Adrenal gland (tissue), 9 donors: ENCODE measurements at regions not wholly inside any gene's neighbourhood (a gene's known extent, or its start where the extent isn't known, plus 50 kb on each side); places are given as distances from the start of the nearest gene placed in this dataset.
A peak's percentile ranks its signal among the peaks of the same experiment; 100 is the strongest.
"Not testable (repeated sequence)": the region's sequence is repeated elsewhere in the genome, so short reads cannot be mapped to it uniquely, and the experiment has no call there.

Source experiments
- DNase-seq, 7 donors: peaks; one replicate each; pipeline ENCODE4 v3.0.0-alpha.2; 2019 to 2020
- H3K27ac ChIP-seq, 5 donors: fragments of 200-600 bp; sonication (generic) in 4 of 5; 1 replicate in 3 of 5; 2 replicates in 2 of 5; pipeline versions ENCODE4 v1.5.1 to v1.8.0; 2016 to 2020; ENCODE audit warnings: mild to moderate bottlenecking in 1 of 5
- H3K27me3 ChIP-seq: fragments of 200-600 bp; 2 replicates; pipeline ENCODE4 v1.8.0; 2021
- H3K36me3 ChIP-seq, 2 donors: fragments of 200-600 bp; replicated peaks in 1 of 2; 1 replicate in 1 of 2; 2 replicates in 1 of 2; pipeline versions ENCODE4 v1.5.1 to v1.8.0; 2018 to 2022
- H3K4me1 ChIP-seq, 2 donors: fragments of 200-600 bp; replicated peaks in 1 of 2; 1 replicate in 1 of 2; 2 replicates in 1 of 2; pipeline versions ENCODE4 v1.5.1 to v1.8.0; 2018 to 2021
- H3K4me3 ChIP-seq, 4 donors: fragments of 200-600 bp; sonication (generic) in 3 of 4; one replicate each; pipeline ENCODE4 v1.5.1; 2016 to 2018
- H3K9me3 ChIP-seq, 3 donors: fragments of 200-600 bp; sonication (generic) in 1 of 3; replicated peaks in 1 of 3; 1 replicate in 2 of 3; 2 replicates in 1 of 3; pipeline versions ENCODE4 v1.5.1 to v1.8.0; 2016 to 2021
- CTCF ChIP-seq, 6 experiments: fragments of 450-650 bp in 4 of 6; fragments of 200-600 bp in 2 of 6; sonication (generic) in 1 of 6; IDR thresholded peaks; 1 replicate in 5 of 6; 2 replicates in 1 of 6; pipeline versions ENCODE4 v1.5.1 to v1.8.0; 2016 to 2021; ENCODE audit warnings: antibody characterized with exemption in 6 of 6, mild to moderate bottlenecking in 2 of 6, moderate library complexity in 1 of 6
- POLR2A ChIP-seq, 2 donors: fragments of 450-650 bp; IDR thresholded peaks; one replicate each; pipeline ENCODE4 v1.6.1; 2017; ENCODE audit warnings: antibody characterized with exemption in 2 of 2, mild to moderate bottlenecking in 2 of 2, moderate library complexity in 1 of 2
- WGBS, 4 donors: extraction: QIAGEN DNeasy Blood & Tissue Kit in 2 of 4; methylation state at CpG; one replicate each; pipeline versions ENCODE4 v1.1.5 to v1.1.7; 2013 to 2017; 5-methylcytosine and 5-hydroxymethylcytosine counted together
- intact Hi-C, 2 donors: fragments of 100-400 bp; cut with DNase I; formaldehyde crosslinking; loops; one replicate each; pipeline versions ENCODE4 v1.14.1 to v1.15.0; 2022 to 2023
- donor health status: healthy with polysubstance abuse.
- donor health status: Bipolar disorder and iron deficiency.
- donor health status: DM: yes; HTN: yes; CAD: no.
- donor health status: DM: no; HTN: no; CAD: no.
- donor health status: DM: no; HTN: no; CAD: no.

DNA sequence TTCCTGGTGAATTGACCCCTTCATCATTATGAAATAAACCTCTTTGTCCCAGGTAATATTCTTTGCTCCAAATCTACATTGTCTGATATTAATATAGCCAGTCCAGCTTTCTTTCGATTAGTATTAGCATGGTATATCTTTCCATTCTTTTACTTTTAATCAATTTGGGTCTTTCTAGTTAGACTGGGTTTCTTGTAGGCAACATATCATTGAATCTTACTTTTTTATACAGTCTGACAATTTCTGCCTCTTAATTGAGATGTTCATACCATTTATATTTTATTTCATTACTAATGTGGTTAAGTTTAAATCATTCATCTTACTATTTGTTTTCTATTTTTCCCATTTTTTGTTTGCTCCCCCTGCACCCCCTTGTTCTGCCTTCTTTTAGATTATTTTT lies 61.7 kb upstream of the LIFR start:
- no peak overlapping the region for H3K27ac ChIP-seq
- no peak overlapping the region for H3K4me3 ChIP-seq
- no peaks in the 10 kb centered on the region for H3K36me3 ChIP-seq
- H3K4me1 ChIP-seq: no peaks in the 10 kb centered on the region
- DNase-seq: no peak
- peaks cover 0 to 2% (median 0%) of the 10 kb centered on the region in 3 donors for H3K9me3 ChIP-seq
- intact Hi-C loops: no loop called here
- WGBS, 4 donors: 87 to 100% (median 93%) methylated on average over 1 of the region's 1 CpG
- H3K27me3 ChIP-seq: no peaks in the 10 kb centered on the region
- TF ChIP-seq POLR2A (IDR thresholded peaks at IDR 0.05): no peak
- TF ChIP-seq CTCF (IDR thresholded peaks at IDR 0.05): no peak

DNA sequence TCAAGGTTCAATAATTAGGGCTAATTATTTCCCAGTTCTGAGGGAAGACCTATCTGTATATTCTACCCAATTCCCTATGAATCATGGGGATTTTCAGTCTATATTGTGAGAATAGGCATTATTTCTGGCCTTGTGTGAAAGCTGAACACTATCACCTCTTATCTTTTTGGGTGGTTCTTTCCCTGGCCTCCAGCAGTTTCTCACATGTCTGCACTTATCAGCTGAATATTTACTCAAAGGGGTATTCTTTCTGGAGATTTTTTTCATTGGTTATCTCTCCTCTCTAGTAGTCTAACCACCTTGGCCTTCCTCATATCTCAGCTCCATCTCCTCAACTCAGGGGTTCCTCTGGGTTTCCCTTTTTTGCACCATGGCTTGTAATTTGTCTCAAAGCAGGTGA lies 64.9 kb upstream of the LIFR start:
- no peak overlapping the region for H3K27ac ChIP-seq
- H3K9me3 ChIP-seq: peaks cover 0 to 2% (median 0%) of the 10 kb centered on the region in 3 donors
- intact Hi-C loops: no loop called here
- no peaks in the 10 kb centered on the region for H3K36me3 ChIP-seq
- DNase-seq: no peak
- TF ChIP-seq CTCF (IDR thresholded peaks at IDR 0.05) (no peak), POLR2A (IDR thresholded peaks at IDR 0.05) (no peak)
- no peaks in the 10 kb centered on the region for H3K4me1 ChIP-seq
- H3K4me3 ChIP-seq: no peak overlapping the region
- H3K27me3 ChIP-seq: no peaks in the 10 kb centered on the region

GRCh38 chr5:38621840-38622437 lies 65.5 kb upstream of the LIFR start:
- DNase-seq: no peak
- TF ChIP-seq CTCF (IDR thresholded peaks at IDR 0.05) (no peak), POLR2A (IDR thresholded peaks at IDR 0.05) (no peak)
- H3K4me1 ChIP-seq: no peaks in the 10 kb centered on the region
- peak overlapping the region in 1 of 5 donors; percentile 11 for H3K27ac ChIP-seq
- H3K36me3 ChIP-seq: no peaks in the 10 kb centered on the region
- H3K4me3 ChIP-seq: no peak overlapping the region
- H3K9me3 ChIP-seq: peaks cover 0 to 2% (median 0%) of the 10 kb centered on the region in 3 donors
- 62 to 81% (median 73%) methylated on average over 3 of the region's 3 CpGs for WGBS, 4 donors
- H3K27me3 ChIP-seq: no peaks in the 10 kb centered on the region
- intact Hi-C loops: no loop called here

DNA sequence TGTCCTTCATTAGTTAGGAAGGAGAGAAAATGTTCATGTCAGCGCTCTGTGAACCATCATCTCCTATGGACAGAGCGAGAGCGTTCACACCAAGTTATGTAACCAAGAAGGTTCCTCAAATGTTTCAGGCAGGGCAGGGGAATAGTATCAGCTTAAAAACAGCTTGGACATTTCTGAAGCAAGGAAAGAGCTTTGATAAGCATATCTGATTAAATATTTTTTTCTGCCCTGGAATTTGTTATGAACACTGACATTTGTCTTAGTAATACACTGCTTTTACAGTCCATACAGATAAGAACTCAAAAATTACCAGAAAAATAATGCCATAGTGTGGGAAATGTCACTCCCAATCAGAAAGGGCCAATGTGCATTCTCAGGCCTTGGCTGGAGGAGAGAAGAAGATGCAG lies 66.3 kb upstream of the LIFR start:
- H3K36me3 ChIP-seq: no peaks in the 10 kb centered on the region
- peak overlapping the region in 1 of 5 donors; percentile 11 for H3K27ac ChIP-seq
- WGBS, 4 donors: 68 to 75% (median 70%) methylated on average over 3 of the region's 3 CpGs
- no peak for DNase-seq
- no peak for TF ChIP-seq CTCF (IDR thresholded peaks at IDR 0.05)
- TF ChIP-seq POLR2A (IDR thresholded peaks at IDR 0.05): no peak
- H3K9me3 ChIP-seq: peaks cover 0 to 2% (median 0%) of the 10 kb centered on the region in 3 donors
- H3K4me1 ChIP-seq: no peaks in the 10 kb centered on the region
- H3K4me3 ChIP-seq: no peak overlapping the region
- intact Hi-C loops: no loop called here
- no peaks in the 10 kb centered on the region for H3K27me3 ChIP-seq

DNA sequence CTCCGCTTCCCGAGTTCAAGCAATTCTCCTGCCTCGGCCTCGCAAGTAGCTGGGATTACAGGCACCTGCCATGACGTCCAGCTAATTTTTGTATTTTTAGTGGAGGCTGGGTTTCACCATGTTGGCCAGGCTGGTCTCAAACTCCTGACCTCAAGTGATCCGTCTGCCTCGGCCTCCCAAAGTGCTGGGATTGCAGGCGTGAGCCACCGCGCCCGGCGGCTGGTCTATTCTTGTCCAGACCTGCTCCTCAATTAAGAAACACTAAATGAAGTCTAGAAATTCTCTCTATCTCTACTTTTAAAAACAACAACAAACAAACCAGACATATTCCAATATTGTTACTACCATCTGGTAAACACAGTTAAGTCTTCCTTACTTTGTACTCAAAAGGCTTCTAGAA lies 68.1 kb upstream of the LIFR start:
- H3K27ac ChIP-seq, H3K4me3 ChIP-seq, DNase-seq, H3K27me3 ChIP-seq, H3K9me3 ChIP-seq, intact Hi-C loops, H3K4me1 ChIP-seq, H3K36me3 ChIP-seq: not testable (repeated sequence)
- WGBS, 4 donors: 91 to 97% (median 93%) methylated on average over 7 to 12 of the region's 12 CpGs

DNA sequence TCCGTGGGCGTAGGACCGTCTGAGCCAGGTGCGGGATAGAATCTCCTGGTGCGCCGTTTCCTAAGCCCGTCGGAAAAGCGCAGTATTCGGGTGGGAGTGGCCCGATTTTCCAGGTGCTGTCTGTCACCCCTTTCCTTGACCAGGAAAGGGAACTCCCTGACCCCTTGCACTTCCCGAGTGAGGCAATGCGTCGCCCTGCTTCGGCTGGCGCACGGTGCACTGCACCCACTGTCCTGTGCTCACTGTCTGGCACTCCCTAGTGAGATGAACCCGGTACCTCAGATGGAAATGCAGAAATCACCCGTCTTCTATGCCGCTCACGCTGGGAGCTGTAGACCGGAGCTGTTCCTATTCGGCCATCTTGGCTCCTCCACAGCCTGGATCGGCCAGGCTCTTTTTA lies 74.9 kb upstream of the LIFR start:
- H3K36me3 ChIP-seq, H3K4me3 ChIP-seq, H3K4me1 ChIP-seq, intact Hi-C loops, H3K9me3 ChIP-seq, H3K27me3 ChIP-seq, DNase-seq, H3K27ac ChIP-seq: not testable (repeated sequence)
- 85 to 97% (median 90%) methylated on average over 23 to 24 of the region's 24 CpGs for WGBS, 4 donors
